Activated B cell treated with CpG ODN at 0.5 μM for 24 hours (primary cell): ENCODE measurements at regions not wholly inside any gene's neighbourhood (a gene's known extent, or its start where the extent isn't known, plus 50 kb on each side); places are given as distances from the start of the nearest gene placed in this dataset.

Source experiments
- ATAC-seq: fragments of 200-7000 bp; cut with Tn5 transposase; one replicate; pipeline ENCODE4 v1.10.0; 2021; ENCODE audit warnings: low read depth, mild to moderate bottlenecking, moderate library complexity
- CTCF ChIA-PET: fragments of 350-600 bp; sonication (Branson Sonifier 250); formaldehyde crosslinking; loops from one replicate; lab custom pipeline; 2021; ENCODE audit warnings: antibody characterized with exemption; lab: Charles Lee
- POLR2A ChIA-PET: fragments of 350-600 bp; sonication (Branson Sonifier 250); formaldehyde crosslinking; loops from one replicate; lab custom pipeline; 2021; ENCODE audit warnings: antibody characterized with exemption; lab: Charles Lee
- DNase-seq: peaks from one replicate; pipeline ENCODE4 v3.0.0; 2022
- H3K27ac Mint-ChIP-seq: one replicate; pipeline ENCODE4 v1.8.0; 2020; ENCODE audit warnings: mixed read lengths
- H3K27me3 Mint-ChIP-seq: one replicate; pipeline ENCODE4 v1.8.0; 2021; ENCODE audit warnings: mixed read lengths
- H3K36me3 Mint-ChIP-seq: one replicate; pipeline ENCODE4 v1.8.0; 2021; ENCODE audit warnings: low read depth, mixed read lengths
- H3K4me1 Mint-ChIP-seq: one replicate; pipeline ENCODE4 v1.8.0; 2021; ENCODE audit warnings: mixed read lengths
- H3K4me3 Mint-ChIP-seq: one replicate; pipeline ENCODE4 v1.8.0; 2020; ENCODE audit warnings: mild to moderate bottlenecking, mixed read lengths
- H3K9me3 Mint-ChIP-seq: one replicate; pipeline ENCODE4 v1.8.0; 2020; ENCODE audit warnings: mixed read lengths
- CTCF ChIP-seq: fragments of 200-600 bp; IDR thresholded peaks from one replicate; pipeline ENCODE4 v1.8.0; 2022; ENCODE audit warnings: antibody characterized with exemption, mild to moderate bottlenecking
- intact Hi-C: fragments of 100-400 bp; cut with micrococcal nuclease; formaldehyde crosslinking; loops from one replicate; pipeline ENCODE4 v1.15.1; 2024

- Mint-ChIP-seq H3K4me1 (peaks cover 12% of the 10 kb centered on the region), H3K27me3 (no peaks in the 10 kb centered on the region), H3K9me3 (no peaks in the 10 kb centered on the region), H3K4me3 (no peak overlapping the region), H3K27ac (no peak overlapping the region), H3K36me3 (no peaks in the 10 kb centered on the region)
- ChIA-PET CTCF (interaction anchor here (1.9 kb wide), 1 partner anchor 10 kb away, joined by 5 read pairs; no protein-coding TSS in a partner anchor), POLR2A (interaction anchor here (0.6 kb wide), 2 partner anchors 51 to 211 kb away, joined by 3 to 8 read pairs; no protein-coding TSS in a partner anchor)
- no peak for DNase-seq
- ATAC-seq: no peak
- no peak for TF ChIP-seq CTCF
- intact Hi-C loops: no loop called here
Observed at GRCh38 chr11:121383716-121384115, 68.4 kb upstream of the SORL1 start.

- H3K27me3 Mint-ChIP-seq: no peaks in the 10 kb centered on the region
- no peak for ATAC-seq
- no peaks in the 10 kb centered on the region for H3K36me3 Mint-ChIP-seq
- DNase-seq: no peak
- TF ChIP-seq CTCF: no peak
- intact Hi-C loops: no loop called here
- peaks cover 8% of the 10 kb centered on the region for H3K4me1 Mint-ChIP-seq
- CTCF ChIA-PET: no interaction called here
- H3K9me3 Mint-ChIP-seq: no peaks in the 10 kb centered on the region
- no peak overlapping the region for H3K4me3 Mint-ChIP-seq
- POLR2A ChIA-PET: interaction anchor here (0.7 to 1.7 kb wide), 4 partner anchors 11 to 83 kb away, joined by 3 to 5 read pairs (median 3); no protein-coding TSS in a partner anchor
- H3K27ac Mint-ChIP-seq: no peak overlapping the region
Observed at GRCh38 chr11:121385688-121386087, 66.4 kb upstream of the SORL1 start.
